ENCODE measurements at regions not wholly inside any gene's neighbourhood (a gene's known extent, or its start where the extent isn't known, plus 50 kb on each side); places are given as distances from the start of the nearest gene placed in this dataset.

- Histone ChIP-seq H3K9me3 (ENCODE audit: low read depth) (no peaks in the 10 kb centered on the region), H4K20me1 (ENCODE audit: low read depth) (no peaks in the 10 kb centered on the region), H3K4me2 (no peak overlapping the region), H3K27me3 (no peaks in the 10 kb centered on the region), H3K36me3 (no peaks in the 10 kb centered on the region), H3K27ac (no peak overlapping the region), H2AFZ (replicated peaks) (no peak overlapping the region), H3K4me1 (peaks cover 10% of the 10 kb centered on the region), H3K4me3 (no peak overlapping the region), H3K79me2 (ENCODE audit: low read depth) (no peaks in the 10 kb centered on the region), H3K9ac (no peak overlapping the region), H3F3A (ENCODE audit: low read depth) (no peaks in the 10 kb centered on the region)
- DNase-seq (ENCODE audit: low spot score), result no peak
- Mint-ChIP-seq H3K36me3 (no peaks in the 10 kb centered on the region), H3K9me3 (no peaks in the 10 kb centered on the region), H3K4me3 (no peak overlapping the region), H3K27ac (no peak overlapping the region), H3K27me3 (ENCODE audit: insufficient read depth, low read depth) (no peaks in the 10 kb centered on the region), H3K4me1 (peaks cover 8% of the 10 kb centered on the region)
- no peak for TF ChIP-seq EZH2 (IDR thresholded peaks at IDR 0.05)
- TF ChIP-seq CTCF (IDR thresholded peaks at IDR 0.05), result no peak
- TF ChIP-seq EZH2phosphoT487 (IDR thresholded peaks at IDR 0.05), result no peak
Measured at GRCh38 chr21:15620892-15621291, 108.9 kb upstream of the USP25 start.

- no peak overlapping the region for H3K4me3 ChIP-seq
- H3K9ac ChIP-seq, result no peak overlapping the region
- no peaks in the 10 kb centered on the region for H3K9me3 ChIP-seq (ENCODE audit: low read depth)
- H2AFZ ChIP-seq (replicated peaks), result no peak overlapping the region
- no peaks in the 10 kb centered on the region for H3F3A ChIP-seq (ENCODE audit: low read depth)
- no peaks in the 10 kb centered on the region for H3K27me3 ChIP-seq
- H3K79me2 ChIP-seq (ENCODE audit: low read depth), result no peaks in the 10 kb centered on the region
- Mint-ChIP-seq H3K27ac (no peak overlapping the region), H3K27me3 (ENCODE audit: insufficient read depth, low read depth) (no peaks in the 10 kb centered on the region), H3K9me3 (no peaks in the 10 kb centered on the region), H3K36me3 (no peaks in the 10 kb centered on the region), H3K4me3 (no peak overlapping the region), H3K4me1 (no peaks in the 10 kb centered on the region)
- TF ChIP-seq CTCF (IDR thresholded peaks at IDR 0.05), result no peak
- TF ChIP-seq EZH2 (IDR thresholded peaks at IDR 0.05), result no peak
- no peak for TF ChIP-seq EZH2phosphoT487 (IDR thresholded peaks at IDR 0.05)
- no peaks in the 10 kb centered on the region for H3K4me1 ChIP-seq
- no peaks in the 10 kb centered on the region for H3K36me3 ChIP-seq
- no peak overlapping the region for H3K27ac ChIP-seq
- no peak for DNase-seq (ENCODE audit: low spot score)
- H4K20me1 ChIP-seq (ENCODE audit: low read depth), result no peaks in the 10 kb centered on the region
- H3K4me2 ChIP-seq, result no peak overlapping the region
Measured at GRCh38 chr21:15624646-15625045, 105.1 kb upstream of the USP25 start.

GRCh38 chr21:15625363-15625762, 104.4 kb upstream of the USP25 start:
- Histone ChIP-seq H3F3A (ENCODE audit: low read depth) (no peaks in the 10 kb centered on the region), H3K4me3 (no peak overlapping the region), H3K36me3 (no peaks in the 10 kb centered on the region), H2AFZ (replicated peaks) (no peak overlapping the region), H3K79me2 (ENCODE audit: low read depth) (no peaks in the 10 kb centered on the region), H3K4me2 (no peak overlapping the region), H4K20me1 (ENCODE audit: low read depth) (no peaks in the 10 kb centered on the region), H3K4me1 (no peaks in the 10 kb centered on the region), H3K9ac (no peak overlapping the region), H3K9me3 (ENCODE audit: low read depth) (no peaks in the 10 kb centered on the region), H3K27ac (no peak overlapping the region), H3K27me3 (no peaks in the 10 kb centered on the region)
- TF ChIP-seq CTCF (IDR thresholded peaks at IDR 0.05) (no peak), EZH2 (IDR thresholded peaks at IDR 0.05) (no peak), EZH2phosphoT487 (IDR thresholded peaks at IDR 0.05) (no peak)
- Mint-ChIP-seq H3K36me3 (no peaks in the 10 kb centered on the region), H3K4me3 (no peak overlapping the region), H3K27me3 (ENCODE audit: insufficient read depth, low read depth) (peaks cover 2% of the 10 kb centered on the region), H3K27ac (no peak overlapping the region), H3K9me3 (no peaks in the 10 kb centered on the region), H3K4me1 (no peaks in the 10 kb centered on the region)
- DNase-seq (ENCODE audit: low spot score), result no peak

- H3K9me3 ChIP-seq (ENCODE audit: low read depth), result no peaks in the 10 kb centered on the region
- H3K27me3 Mint-ChIP-seq (ENCODE audit: insufficient read depth, low read depth), result peaks cover 2% of the 10 kb centered on the region
- no peaks in the 10 kb centered on the region for H4K20me1 ChIP-seq (ENCODE audit: low read depth)
- H3K27me3 ChIP-seq, result no peaks in the 10 kb centered on the region
- H3K9ac ChIP-seq, result no peak overlapping the region
- no peaks in the 10 kb centered on the region for H3F3A ChIP-seq (ENCODE audit: low read depth)
- no peak for DNase-seq (ENCODE audit: low spot score)
- no peak overlapping the region for H2AFZ ChIP-seq (replicated peaks)
- no peaks in the 10 kb centered on the region for H3K4me1 ChIP-seq
- no peaks in the 10 kb centered on the region for H3K36me3 ChIP-seq
- no peak overlapping the region for H3K27ac Mint-ChIP-seq
- TF ChIP-seq EZH2 (IDR thresholded peaks at IDR 0.05), result no peak
- TF ChIP-seq CTCF (IDR thresholded peaks at IDR 0.05), result no peak
- no peak for TF ChIP-seq EZH2phosphoT487 (IDR thresholded peaks at IDR 0.05)
- H3K27ac ChIP-seq, result no peak overlapping the region
- no peak overlapping the region for H3K4me2 ChIP-seq
- H3K79me2 ChIP-seq (ENCODE audit: low read depth), result no peaks in the 10 kb centered on the region
- H3K9me3 Mint-ChIP-seq, result no peaks in the 10 kb centered on the region
- no peak overlapping the region for H3K4me3 Mint-ChIP-seq
- H3K4me3 ChIP-seq, result no peak overlapping the region
- H3K36me3 Mint-ChIP-seq, result no peaks in the 10 kb centered on the region
- H3K4me1 Mint-ChIP-seq, result no peaks in the 10 kb centered on the region
Measured at GRCh38 chr21:15626031-15626430, 103.8 kb upstream of the USP25 start.

All from neural progenitor cell (in vitro differentiated cells).